ENCODE measurements at regions not wholly inside any gene's neighbourhood (a gene's known extent, or its start where the extent isn't known, plus 50 kb on each side); places are given as distances from the start of the nearest gene placed in this dataset.

- TF ChIP-seq POLR2A (IDR thresholded peaks at IDR 0.05) (no peak), POLR2AphosphoS5 (IDR thresholded peaks at IDR 0.05) (no peak), EP300 (IDR thresholded peaks at IDR 0.05; ENCODE audit: low read depth) (no peak)
- TF ChIP-seq, protein P1, sequence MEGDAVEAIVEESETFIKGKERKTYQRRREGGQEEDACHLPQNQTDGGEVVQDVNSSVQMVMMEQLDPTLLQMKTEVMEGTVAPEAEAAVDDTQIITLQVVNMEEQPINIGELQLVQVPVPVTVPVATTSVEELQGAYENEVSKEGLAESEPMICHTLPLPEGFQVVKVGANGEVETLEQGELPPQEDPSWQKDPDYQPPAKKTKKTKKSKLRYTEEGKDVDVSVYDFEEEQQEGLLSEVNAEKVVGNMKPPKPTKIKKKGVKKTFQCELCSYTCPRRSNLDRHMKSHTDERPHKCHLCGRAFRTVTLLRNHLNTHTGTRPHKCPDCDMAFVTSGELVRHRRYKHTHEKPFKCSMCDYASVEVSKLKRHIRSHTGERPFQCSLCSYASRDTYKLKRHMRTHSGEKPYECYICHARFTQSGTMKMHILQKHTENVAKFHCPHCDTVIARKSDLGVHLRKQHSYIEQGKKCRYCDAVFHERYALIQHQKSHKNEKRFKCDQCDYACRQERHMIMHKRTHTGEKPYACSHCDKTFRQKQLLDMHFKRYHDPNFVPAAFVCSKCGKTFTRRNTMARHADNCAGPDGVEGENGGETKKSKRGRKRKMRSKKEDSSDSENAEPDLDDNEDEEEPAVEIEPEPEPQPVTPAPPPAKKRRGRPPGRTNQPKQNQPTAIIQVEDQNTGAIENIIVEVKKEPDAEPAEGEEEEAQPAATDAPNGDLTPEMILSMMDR (IDR thresholded peaks at IDR 0.05): no peak
Measured at GRCh38 chr2:234594715-234595114, 97.8 kb upstream of the ARL4C start.

Measured in transverse colon (tissue), 4 donors.